ENCODE measurements at regions not wholly inside any gene's neighbourhood (a gene's known extent, or its start where the extent isn't known, plus 50 kb on each side); places are given as distances from the start of the nearest gene placed in this dataset.

GRCh38 chr6:4615231-4615630 is 161.0 kb upstream of the CDYL start:
- no peak for DNase-seq

- no peak for DNase-seq
Observed at GRCh38 chr6:4614637-4615036, 161.6 kb upstream of the CDYL start.

- no peak for DNase-seq
Observed at GRCh38 chr6:4613795-4614194, 162.4 kb upstream of the CDYL start.

GRCh38 chr6:4613381-4613780 is 162.8 kb upstream of the CDYL start:
- no peak for DNase-seq

GRCh38 chr6:4612636-4613171 is 163.5 kb upstream of the CDYL start:
- no peak for DNase-seq

- DNase-seq = no peak
Observed at GRCh38 chr6:4611429-4612129, 164.6 kb upstream of the CDYL start.

- no peak for DNase-seq
Observed at GRCh38 chr6:4610256-4610655, 165.9 kb upstream of the CDYL start.

- DNase-seq = no peak
Observed at GRCh38 chr6:4608361-4609115, 167.7 kb upstream of the CDYL start.

- no peak for DNase-seq
Observed at GRCh38 chr6:4607793-4608192, 168.4 kb upstream of the CDYL start.

- DNase-seq = no peak
Observed at GRCh38 chr6:4606821-4607704, 169.1 kb upstream of the CDYL start.

- no peak for DNase-seq
Observed at GRCh38 chr6:4606016-4606415, 170.2 kb upstream of the CDYL start.

GRCh38 chr6:4603856-4604369 is 172.3 kb upstream of the CDYL start:
- no peak for DNase-seq

GRCh38 chr6:4603291-4603690 is 172.9 kb upstream of the CDYL start:
- no peak for DNase-seq

GRCh38 chr6:4599924-4600323 is 176.3 kb upstream of the CDYL start:
- DNase-seq = no peak

- DNase-seq = no peak
Observed at GRCh38 chr6:4598384-4598995, 177.7 kb upstream of the CDYL start.

- no peak for DNase-seq
Observed at GRCh38 chr6:4593951-4594350, 182.3 kb upstream of the CDYL start.

- DNase-seq = no peak
Observed at GRCh38 chr6:4592026-4592425, 184.2 kb upstream of the CDYL start.

GRCh38 chr6:4591218-4591617 is 185.0 kb upstream of the CDYL start:
- no peak for DNase-seq

- no peak for DNase-seq
Observed at GRCh38 chr6:4589295-4589694, 186.9 kb upstream of the CDYL start.

- no peak for DNase-seq
Observed at GRCh38 chr6:4588581-4588980, 187.6 kb upstream of the CDYL start.

- DNase-seq = no peak
Observed at GRCh38 chr6:4588163-4588562, 188.0 kb upstream of the CDYL start.

GRCh38 chr6:4587171-4587570 is 189.0 kb upstream of the CDYL start:
- DNase-seq = no peak

GRCh38 chr6:4586469-4586859 is 189.7 kb upstream of the CDYL start:
- no peak for DNase-seq
